OCI-LY3 (cell line): ENCODE measurements at regions not wholly inside any gene's neighbourhood (a gene's known extent, or its start where the extent isn't known, plus 50 kb on each side); places are given as distances from the start of the nearest gene placed in this dataset.

ENCODE experiments used
- H2AFZ ChIP-seq: fragments of 200-600, 300-600 bp; shearing (Covaris generic); 2 replicates; pipeline ENCODE4 v1.6.0; 2014; ENCODE audit warnings: antibody characterized with exemption, low read depth, low read length
- H3K27ac ChIP-seq: fragments of 200-600, 300-600 bp; sonication (generic); 2 replicates; pipeline ENCODE4 v1.5.1; 2014; ENCODE audit warnings: mild to moderate bottlenecking, low read length, moderate library complexity, mixed read lengths
- H3K27me3 ChIP-seq: fragments of 200-600, 300-600 bp; sonication (generic); 2 replicates; pipeline ENCODE4 v1.6.1; 2014; ENCODE audit warnings: low read depth, low read length, mixed read lengths
- H3K36me3 ChIP-seq: fragments of 200-600, 300-600 bp; sonication (generic); replicated peaks from 2 replicates; pipeline ENCODE3; 2014; ENCODE audit warnings: low read depth, low read length, mixed read lengths
- H3K4me1 ChIP-seq: fragments of 300-600, 200-600 bp; sonication (generic); 2 replicates; pipeline ENCODE4 v1.6.1; 2014; ENCODE audit warnings: low read length, mixed read lengths
- H3K4me2 ChIP-seq: fragments of 200-600, 300-600 bp; sonication (generic); 2 replicates; pipeline ENCODE4 v1.6.1; 2014; ENCODE audit warnings: low read length, mixed read lengths
- H3K4me3 ChIP-seq: fragments of 300-600, 200-600 bp; sonication (generic); 2 replicates; pipeline ENCODE4 v1.5.1; 2014; ENCODE audit warnings: antibody characterized with exemption, mild to moderate bottlenecking, low read length, moderate library complexity
- H3K79me2 ChIP-seq: fragments of 300-600, 200-600 bp; shearing (Covaris generic); 2 replicates; pipeline ENCODE4 v1.6.1; 2014; ENCODE audit warnings: mild to moderate bottlenecking, low read length, mixed read lengths
- H3K9ac ChIP-seq: fragments of 300-600, 200-600 bp; shearing (Covaris generic); 2 replicates; pipeline ENCODE4 v1.6.0; 2014; ENCODE audit warnings: mild to moderate bottlenecking, low read length, moderate library complexity
- H3K9me3 ChIP-seq: fragments of 200-600, 300-600 bp; shearing (Covaris generic); 2 replicates; pipeline ENCODE4 v1.6.1; 2014; ENCODE audit warnings: low read length, mixed read lengths; ENCODE audit not compliant: insufficient read depth
- H4K20me1 ChIP-seq: fragments of 200-600, 300-600 bp; sonication (generic); 2 replicates; pipeline ENCODE4 v1.6.1; 2016; ENCODE audit warnings: low read length, mixed read lengths; ENCODE audit not compliant: insufficient read depth
- EZH2phosphoT487 ChIP-seq: fragments of 200-600 bp; shearing (Covaris generic); IDR thresholded peaks from 2 replicates; pipeline ENCODE4 v1.6.1; 2018; ENCODE audit warnings: antibody characterized with exemption, mixed run types, low read depth
- TF ChIP-seq, protein P1 (sequence below): fragments of 200-600, 300-600 bp; sonication (generic); IDR thresholded peaks from 2 replicates; pipeline ENCODE4 v1.5.1; 2014; ENCODE audit warnings: antibody characterized with exemption, low read length, low read depth

DNA sequence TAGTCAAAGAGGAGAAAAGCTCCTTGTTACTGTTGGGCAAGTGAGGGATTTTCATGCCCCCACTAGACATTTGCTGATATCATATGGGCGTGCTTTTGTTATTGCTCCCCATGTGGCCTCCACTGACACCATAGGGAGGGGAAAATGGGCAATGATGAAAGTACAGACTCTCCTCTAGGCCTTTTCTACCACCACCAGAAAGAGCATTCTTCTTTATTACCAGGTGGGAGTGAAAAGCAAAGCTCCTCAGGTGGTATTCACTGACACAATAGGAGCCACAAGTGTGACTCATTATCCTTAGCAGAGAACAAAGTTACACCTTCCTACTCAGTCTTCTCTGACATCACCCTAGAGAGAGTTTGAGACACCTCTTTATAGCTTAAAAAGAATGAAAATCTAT, 667.1 kb downstream of the LTN1 start:
- no peak overlapping the region for H3K9ac ChIP-seq
- H3K36me3 ChIP-seq = no peaks in the 10 kb centered on the region
- H3K79me2 ChIP-seq = no peaks in the 10 kb centered on the region
- no peak for TF ChIP-seq EZH2phosphoT487
- TF ChIP-seq, protein P1, sequence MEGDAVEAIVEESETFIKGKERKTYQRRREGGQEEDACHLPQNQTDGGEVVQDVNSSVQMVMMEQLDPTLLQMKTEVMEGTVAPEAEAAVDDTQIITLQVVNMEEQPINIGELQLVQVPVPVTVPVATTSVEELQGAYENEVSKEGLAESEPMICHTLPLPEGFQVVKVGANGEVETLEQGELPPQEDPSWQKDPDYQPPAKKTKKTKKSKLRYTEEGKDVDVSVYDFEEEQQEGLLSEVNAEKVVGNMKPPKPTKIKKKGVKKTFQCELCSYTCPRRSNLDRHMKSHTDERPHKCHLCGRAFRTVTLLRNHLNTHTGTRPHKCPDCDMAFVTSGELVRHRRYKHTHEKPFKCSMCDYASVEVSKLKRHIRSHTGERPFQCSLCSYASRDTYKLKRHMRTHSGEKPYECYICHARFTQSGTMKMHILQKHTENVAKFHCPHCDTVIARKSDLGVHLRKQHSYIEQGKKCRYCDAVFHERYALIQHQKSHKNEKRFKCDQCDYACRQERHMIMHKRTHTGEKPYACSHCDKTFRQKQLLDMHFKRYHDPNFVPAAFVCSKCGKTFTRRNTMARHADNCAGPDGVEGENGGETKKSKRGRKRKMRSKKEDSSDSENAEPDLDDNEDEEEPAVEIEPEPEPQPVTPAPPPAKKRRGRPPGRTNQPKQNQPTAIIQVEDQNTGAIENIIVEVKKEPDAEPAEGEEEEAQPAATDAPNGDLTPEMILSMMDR = no peak
- H4K20me1 ChIP-seq = no peaks in the 10 kb centered on the region
- H3K4me2 ChIP-seq = no peak overlapping the region
- H3K4me1 ChIP-seq = no peaks in the 10 kb centered on the region
- no peak overlapping the region for H3K27ac ChIP-seq
- H2AFZ ChIP-seq = no peak overlapping the region
- H3K4me3 ChIP-seq = no peak overlapping the region
- no peaks in the 10 kb centered on the region for H3K27me3 ChIP-seq
- no peaks in the 10 kb centered on the region for H3K9me3 ChIP-seq

DNA sequence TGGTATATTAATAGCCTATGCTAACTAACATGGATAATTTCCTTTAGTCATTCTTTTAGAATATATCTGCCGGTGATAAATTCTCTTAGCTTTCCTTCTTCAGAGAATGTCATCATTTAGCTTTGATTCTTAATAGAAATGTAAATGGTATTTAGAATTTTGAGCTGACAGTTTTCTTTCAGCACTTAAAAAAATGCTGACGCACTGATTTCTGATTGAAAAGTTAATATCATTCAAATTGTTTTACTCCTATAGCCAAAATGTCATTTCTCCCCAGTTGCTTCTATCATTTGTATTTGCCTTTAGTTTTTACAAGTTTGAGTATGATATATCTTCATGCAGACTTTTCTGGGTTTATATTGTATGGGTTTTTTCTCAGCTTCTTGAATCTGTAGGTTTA, 668.0 kb downstream of the LTN1 start:
- Histone ChIP-seq H3K27ac (no peak overlapping the region), H3K4me1 (no peaks in the 10 kb centered on the region), H2AFZ (no peak overlapping the region), H3K36me3 (no peaks in the 10 kb centered on the region), H3K4me2 (no peak overlapping the region), H3K27me3 (no peaks in the 10 kb centered on the region), H3K4me3 (no peak overlapping the region), H3K9ac (no peak overlapping the region), H4K20me1 (no peaks in the 10 kb centered on the region), H3K9me3 (no peaks in the 10 kb centered on the region), H3K79me2 (no peaks in the 10 kb centered on the region)
- TF ChIP-seq, protein P1 = no peak
- no peak for TF ChIP-seq EZH2phosphoT487

DNA sequence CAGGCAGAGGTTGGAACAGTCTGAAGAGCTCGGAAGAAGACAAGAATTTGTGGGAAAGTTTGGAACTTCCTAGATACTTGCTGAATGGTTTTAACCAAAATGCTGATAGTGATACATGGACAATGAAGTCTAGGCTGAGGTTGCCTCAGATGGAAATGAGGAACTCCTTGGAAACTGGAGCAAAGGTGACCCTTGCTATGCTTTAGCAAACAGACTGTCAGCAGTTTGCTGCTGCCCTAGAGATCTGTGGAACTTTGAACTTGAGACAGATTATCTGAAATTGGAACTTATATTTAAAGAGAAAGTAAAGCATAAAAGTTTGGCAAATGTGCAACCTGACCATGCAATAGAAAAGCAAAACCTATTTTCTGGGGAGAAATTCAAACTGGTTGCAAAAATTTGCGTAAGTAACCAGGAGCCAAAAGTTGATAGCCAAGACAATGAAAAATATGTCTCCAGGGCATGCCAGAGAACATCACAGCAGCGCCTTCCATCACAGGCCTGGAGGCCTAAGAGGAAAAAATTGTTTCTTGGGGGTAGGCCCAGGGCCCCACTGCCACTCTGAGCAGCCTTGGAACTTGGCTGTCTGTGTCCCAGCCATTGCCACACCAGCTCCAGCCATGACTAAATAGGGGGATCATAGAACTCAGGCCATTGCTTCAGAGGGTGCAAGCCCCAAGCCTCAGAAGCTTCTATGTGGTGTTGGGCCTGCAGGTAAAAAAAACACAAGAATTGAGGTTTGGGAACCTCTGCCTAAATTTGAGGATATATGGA, 675.3 kb downstream of the LTN1 start:
- Histone ChIP-seq H3K27me3 (no peaks in the 10 kb centered on the region), H3K27ac (no peak overlapping the region), H3K36me3 (no peaks in the 10 kb centered on the region), H3K4me3 (no peak overlapping the region), H3K79me2 (no peaks in the 10 kb centered on the region), H4K20me1 (no peaks in the 10 kb centered on the region), H3K4me2 (no peak overlapping the region), H3K4me1 (no peaks in the 10 kb centered on the region), H3K9me3 (no peaks in the 10 kb centered on the region), H2AFZ (no peak overlapping the region), H3K9ac (no peak overlapping the region)
- TF ChIP-seq, protein P1 = no peak
- no peak for TF ChIP-seq EZH2phosphoT487

DNA sequence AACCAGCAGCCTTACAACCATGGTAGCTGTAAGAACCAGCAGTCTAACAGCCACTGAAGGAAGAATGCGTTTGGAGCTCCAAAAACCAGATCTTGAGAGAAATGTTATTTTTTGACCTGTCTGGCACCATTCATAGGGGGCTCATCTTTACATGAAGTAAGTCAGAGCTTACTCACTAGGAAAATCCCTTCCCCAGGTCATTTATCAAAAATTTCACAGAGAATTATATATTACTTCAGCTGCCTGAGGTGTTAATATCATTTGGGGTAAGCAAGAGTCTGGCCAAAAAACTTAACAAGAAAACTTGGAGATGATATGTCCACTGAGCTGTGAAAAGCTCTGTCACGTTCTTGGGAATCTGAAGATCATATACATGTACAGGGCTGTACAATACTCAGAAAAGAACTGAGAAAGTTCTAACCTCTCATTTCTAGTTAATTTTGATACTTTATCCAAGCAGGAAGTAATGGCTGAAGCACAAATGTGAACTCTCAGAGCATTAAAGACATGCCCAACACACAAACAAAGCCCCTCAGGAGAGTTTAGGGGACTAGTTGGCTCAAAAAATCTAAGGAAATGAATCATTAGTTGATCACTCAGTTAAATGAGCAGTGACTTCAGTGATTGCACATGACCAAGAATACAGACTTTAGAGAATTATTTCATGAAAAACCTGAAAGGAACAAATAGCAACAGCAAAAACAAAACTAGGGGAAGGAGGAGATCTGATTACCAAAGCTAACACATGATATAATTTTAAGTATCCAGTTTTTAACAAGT, 681.1 kb downstream of the LTN1 start:
- no peak overlapping the region; the same call in 1 of the 2 replicates for H2AFZ ChIP-seq
- H3K36me3 ChIP-seq = no peaks in the 10 kb centered on the region
- no peak overlapping the region for H3K4me2 ChIP-seq
- no peak overlapping the region for H3K4me3 ChIP-seq
- H3K9ac ChIP-seq = no peak overlapping the region
- H3K27ac ChIP-seq = no peak overlapping the region
- H3K27me3 ChIP-seq = no peaks in the 10 kb centered on the region
- H3K9me3 ChIP-seq = no peaks in the 10 kb centered on the region
- H3K4me1 ChIP-seq = peaks cover 5% of the 10 kb centered on the region; the same call in 1 of the 2 replicates
- no peaks in the 10 kb centered on the region for H3K79me2 ChIP-seq
- TF ChIP-seq, protein P1 = no peak
- no peak for TF ChIP-seq EZH2phosphoT487
- no peaks in the 10 kb centered on the region for H4K20me1 ChIP-seq
